ENCODE measurements at regions not wholly inside any gene's neighbourhood (a gene's known extent, or its start where the extent isn't known, plus 50 kb on each side); places are given as distances from the start of the nearest gene placed in this dataset.

DNA sequence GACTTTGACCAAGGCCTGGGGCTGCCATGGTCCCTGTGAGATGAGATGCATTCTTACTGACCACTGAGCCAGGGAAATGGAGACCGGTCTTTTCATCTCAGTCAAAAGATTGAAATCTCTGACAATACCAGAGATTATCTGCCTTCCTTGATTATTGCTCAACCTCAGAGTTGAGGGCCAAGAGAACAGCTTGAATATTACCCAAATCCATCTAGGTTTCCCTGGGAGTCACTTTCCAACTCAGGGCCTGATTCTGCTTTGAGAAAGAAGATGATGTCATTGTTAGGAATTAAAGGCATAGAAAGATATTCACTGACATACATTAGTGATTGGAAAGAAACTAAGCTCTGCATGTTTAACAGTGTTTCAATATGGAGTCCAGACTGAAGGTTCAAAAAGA, 515.9 kb upstream of the TBX3 start:
- no peak overlapping the region for H3K4me2 ChIP-seq
- 100% methylated on average over 1 of the region's 1 CpG for WGBS (ENCODE audit: low lambda C conversion rate)
- H4K20me1 ChIP-seq (ENCODE audit: insufficient read depth): no peaks in the 10 kb centered on the region
- no peaks in the 10 kb centered on the region for H3K79me2 ChIP-seq (ENCODE audit: insufficient read depth)
- H3K27me3 ChIP-seq (ENCODE audit: insufficient read depth): no peaks in the 10 kb centered on the region
- H3K9me3 ChIP-seq: no peaks in the 10 kb centered on the region
- no peaks in the 10 kb centered on the region for H3K9me2 ChIP-seq
- H3K9ac ChIP-seq: no peak overlapping the region
- no peak overlapping the region for H3K27ac ChIP-seq (ENCODE audit: low read depth in 2 of 2, low read length in 1 of 2)
- ChIA-PET POLR2A (no interaction called here), CTCF (interaction anchor here (1.1 kb wide), 1 partner anchor 21 kb away, joined by 5 read pairs; no protein-coding TSS in a partner anchor)
- no peaks in the 10 kb centered on the region for H3F3A ChIP-seq (replicated peaks; ENCODE audit: insufficient read depth)
- TF ChIP-seq FOSL2 (IDR thresholded peaks at IDR 0.05; ENCODE audit: borderline replicate concordance, low read depth) (no peak), MXI1 (IDR thresholded peaks at IDR 0.05; ENCODE audit: low read depth, low read length) (no peak), NFIC (IDR thresholded peaks at IDR 0.05; ENCODE audit: borderline replicate concordance) (no peak), PBX3 (IDR thresholded peaks at IDR 0.05) (no peak), RXRA (IDR thresholded peaks at IDR 0.05; ENCODE audit: borderline replicate concordance, low read depth) (no peak), YY1 (IDR thresholded peaks at IDR 0.05; ENCODE audit: low read depth) (no peak), TAF1 (IDR thresholded peaks at IDR 0.05; ENCODE audit: borderline replicate concordance, low read depth, low read length) (no peak), TEAD4 (IDR thresholded peaks at IDR 0.05; ENCODE audit: borderline replicate concordance, insufficient read depth) (no peak), REST (IDR thresholded peaks at IDR 0.05; ENCODE audit: low read depth, low read length) (no peak), ZBTB33 (IDR thresholded peaks at IDR 0.05; ENCODE audit: borderline replicate concordance, low read depth) (no peak), GABPA (IDR thresholded peaks at IDR 0.05; ENCODE audit: low read depth) (no peak), RAD21 (IDR thresholded peaks at IDR 0.05; ENCODE audit: low read length) (no peak)
- TF ChIP-seq, protein P1, sequence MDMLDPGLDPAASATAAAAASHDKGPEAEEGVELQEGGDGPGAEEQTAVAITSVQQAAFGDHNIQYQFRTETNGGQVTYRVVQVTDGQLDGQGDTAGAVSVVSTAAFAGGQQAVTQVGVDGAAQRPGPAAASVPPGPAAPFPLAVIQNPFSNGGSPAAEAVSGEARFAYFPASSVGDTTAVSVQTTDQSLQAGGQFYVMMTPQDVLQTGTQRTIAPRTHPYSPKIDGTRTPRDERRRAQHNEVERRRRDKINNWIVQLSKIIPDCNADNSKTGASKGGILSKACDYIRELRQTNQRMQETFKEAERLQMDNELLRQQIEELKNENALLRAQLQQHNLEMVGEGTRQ (IDR thresholded peaks at IDR 0.05; ENCODE audit: borderline replicate concordance, low read depth, low read length): no peak
- TF ChIP-seq, protein P2, sequence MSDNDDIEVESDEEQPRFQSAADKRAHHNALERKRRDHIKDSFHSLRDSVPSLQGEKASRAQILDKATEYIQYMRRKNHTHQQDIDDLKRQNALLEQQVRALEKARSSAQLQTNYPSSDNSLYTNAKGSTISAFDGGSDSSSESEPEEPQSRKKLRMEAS (IDR thresholded peaks at IDR 0.05; ENCODE audit: low read depth): no peak
- TF ChIP-seq, protein P3, sequence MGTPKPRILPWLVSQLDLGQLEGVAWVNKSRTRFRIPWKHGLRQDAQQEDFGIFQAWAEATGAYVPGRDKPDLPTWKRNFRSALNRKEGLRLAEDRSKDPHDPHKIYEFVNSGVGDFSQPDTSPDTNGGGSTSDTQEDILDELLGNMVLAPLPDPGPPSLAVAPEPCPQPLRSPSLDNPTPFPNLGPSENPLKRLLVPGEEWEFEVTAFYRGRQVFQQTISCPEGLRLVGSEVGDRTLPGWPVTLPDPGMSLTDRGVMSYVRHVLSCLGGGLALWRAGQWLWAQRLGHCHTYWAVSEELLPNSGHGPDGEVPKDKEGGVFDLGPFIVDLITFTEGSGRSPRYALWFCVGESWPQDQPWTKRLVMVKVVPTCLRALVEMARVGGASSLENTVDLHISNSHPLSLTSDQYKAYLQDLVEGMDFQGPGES (IDR thresholded peaks at IDR 0.05; ENCODE audit: low read depth, low read length): no peak
- H2AFZ ChIP-seq (ENCODE audit: low read depth): no peak overlapping the region
- H3K36me3 ChIP-seq (replicated peaks in 1 of 2; ENCODE audit: control insufficient read depth in 1 of 2, insufficient read depth in 2 of 2, low read length in 1 of 2): no peaks in the 10 kb centered on the region
- H3K4me1 ChIP-seq (ENCODE audit: control insufficient read depth in 1 of 2, insufficient read depth in 2 of 2, low read depth in 1 of 2, low read length in 1 of 2): no peaks in the 10 kb centered on the region
- no peak for DNase-seq
- no peak overlapping the region for H3K4me3 ChIP-seq (ENCODE audit: low read depth in 2 of 2, low read length in 1 of 2)

Measured in SK-N-SH (cell line).